WTC11 (cell line): ENCODE measurements at regions not wholly inside any gene's neighbourhood (a gene's known extent, or its start where the extent isn't known, plus 50 kb on each side); places are given as distances from the start of the nearest gene placed in this dataset.

Experiments used
- ATAC-seq: fragments of 200-7000 bp; cut with Tn5 transposase; 2 replicates; pipeline ENCODE4 v1.10.0; 2021; ENCODE audit warnings: mild to moderate bottlenecking, moderate library complexity
- CTCF ChIA-PET: fragments of 300-600 bp; sonication (Branson Sonifier 250); formaldehyde crosslinking; loops from one replicate; lab custom pipeline; 2021; ENCODE audit warnings: antibody characterized with exemption; lab: Charles Lee
- POLR2A ChIA-PET: fragments of 350-600 bp; sonication (Branson Sonifier 250); formaldehyde crosslinking; loops from one replicate; lab custom pipeline; 2021; ENCODE audit warnings: antibody characterized with exemption; lab: Charles Lee
- DNase-seq: peaks from one replicate; pipeline ENCODE4 v3.0.0; 2021; ENCODE audit warnings: low spot score
- H3K27ac Mint-ChIP-seq: 2 replicates; pipeline ENCODE4 v1.8.0; 2021; ENCODE audit warnings: mixed read lengths
- H3K27me3 Mint-ChIP-seq: 2 replicates; pipeline ENCODE4 v1.8.0; 2021; ENCODE audit warnings: low read depth, mild to moderate bottlenecking, moderate library complexity, mixed read lengths
- H3K36me3 Mint-ChIP-seq: 2 replicates; pipeline ENCODE4 v1.8.0; 2021; ENCODE audit warnings: mixed read lengths
- H3K4me1 Mint-ChIP-seq: 2 replicates; pipeline ENCODE4 v1.8.0; 2022; ENCODE audit warnings: mixed read lengths
- H3K4me3 Mint-ChIP-seq: 2 replicates; pipeline ENCODE4 v1.8.0; 2021; ENCODE audit warnings: mild to moderate bottlenecking, moderate library complexity, mixed read lengths
- H3K9me3 Mint-ChIP-seq: 2 replicates; pipeline ENCODE4 v1.8.0; 2021; ENCODE audit warnings: mixed read lengths
- AR ChIP-seq: fragments of 250-450 bp; sonication (Bioruptor Pico); IDR thresholded peaks from 2 replicates; pipeline ENCODE4 v1.9.0; 2021; ENCODE audit warnings: mild to moderate bottlenecking
- ATF3 ChIP-seq: sonication (generic); formaldehyde crosslinking; conservative IDR thresholded peaks from 2 replicates; pipeline ENCODE4 v1.8.1; 2022; ENCODE audit warnings: mild to moderate bottlenecking, missing genetic modification reagents
- CBFB ChIP-seq: sonication (generic); formaldehyde crosslinking; IDR thresholded peaks from 2 replicates; pipeline ENCODE4 v1.8.1; 2022; ENCODE audit warnings: mild to moderate bottlenecking, low read depth, missing genetic modification reagents
- FOXP4 ChIP-seq: sonication (generic); formaldehyde crosslinking; IDR thresholded peaks from 2 replicates; pipeline ENCODE4 v1.8.0; 2022; ENCODE audit warnings: mild to moderate bottlenecking, missing genetic modification reagents
- GTF2I ChIP-seq: fragments of 250-450 bp; sonication (Bioruptor Pico); conservative IDR thresholded peaks from 2 replicates; pipeline ENCODE4 v1.4.0; 2021; ENCODE audit warnings: mild to moderate bottlenecking
- IRF2 ChIP-seq: sonication (generic); formaldehyde crosslinking; IDR thresholded peaks from 2 replicates; pipeline ENCODE4 v1.8.0; 2022; ENCODE audit warnings: low read depth, missing genetic modification reagents, borderline replicate concordance
- KAT7 ChIP-seq: sonication (generic); formaldehyde crosslinking; IDR thresholded peaks from 2 replicates; pipeline ENCODE4 v1.8.1; 2023; ENCODE audit warnings: missing genetic modification reagents, mild to moderate bottlenecking, borderline replicate concordance
- MLX ChIP-seq: sonication (generic); formaldehyde crosslinking; IDR thresholded peaks from 2 replicates; pipeline ENCODE4 v1.8.1; 2023; ENCODE audit warnings: mild to moderate bottlenecking, missing genetic modification reagents, moderate library complexity
- NFATC4 ChIP-seq: fragments of 250-450 bp; sonication (Bioruptor Pico); IDR thresholded peaks from 2 replicates; pipeline ENCODE4 v1.9.0; 2021; ENCODE audit warnings: mild to moderate bottlenecking
- NFYB ChIP-seq: sonication (generic); formaldehyde crosslinking; conservative IDR thresholded peaks from 2 replicates; pipeline ENCODE4 v1.8.0; 2022; ENCODE audit warnings: low read depth, missing genetic modification reagents
- RELA ChIP-seq: sonication (generic); formaldehyde crosslinking; IDR thresholded peaks from 2 replicates; pipeline ENCODE4 v1.8.1; 2022; ENCODE audit warnings: missing genetic modification reagents, mild to moderate bottlenecking, borderline replicate concordance
- RORB ChIP-seq: fragments of 250-450 bp; sonication (Bioruptor Pico); IDR thresholded peaks from 2 replicates; pipeline ENCODE4 v1.9.0; 2021; ENCODE audit warnings: mild to moderate bottlenecking
- SMAD4 ChIP-seq: sonication (generic); formaldehyde crosslinking; IDR thresholded peaks from 2 replicates; pipeline ENCODE4 v1.8.0; 2022; ENCODE audit warnings: mild to moderate bottlenecking, missing genetic modification reagents
- ZBTB21 ChIP-seq: sonication (generic); formaldehyde crosslinking; IDR thresholded peaks from 2 replicates; pipeline ENCODE4 v1.8.1; 2023; ENCODE audit warnings: mild to moderate bottlenecking, missing genetic modification reagents, borderline replicate concordance
- ZMAT4 ChIP-seq: fragments of 250-450 bp; sonication (Bioruptor Pico); IDR thresholded peaks from 2 replicates; pipeline ENCODE4 v1.9.0; 2021; ENCODE audit warnings: mild to moderate bottlenecking
- ZNF281 ChIP-seq: sonication (generic); formaldehyde crosslinking; IDR thresholded peaks from 2 replicates; pipeline ENCODE4 v1.8.0; 2023; ENCODE audit warnings: mild to moderate bottlenecking, missing genetic modification reagents
- ZNF416 ChIP-seq: fragments of 250-450 bp; sonication (Bioruptor Pico); IDR thresholded peaks from 2 replicates; pipeline ENCODE4 v1.9.0; 2021; ENCODE audit warnings: mild to moderate bottlenecking, inconsistent platforms
- ZNF425 ChIP-seq: fragments of 250-450 bp; sonication (Bioruptor Pico); conservative IDR thresholded peaks from 2 replicates; pipeline ENCODE4 v1.9.0; 2021; ENCODE audit warnings: mild to moderate bottlenecking
- ZNF671 ChIP-seq: fragments of 250-450 bp; sonication (Bioruptor Pico); IDR thresholded peaks from 2 replicates; pipeline ENCODE4 v1.8.0; 2021; ENCODE audit warnings: mild to moderate bottlenecking

GRCh38 chr5:128750155-128750554 is 212.1 kb upstream of the FBN2 start (continued):
- TF ChIP-seq CBFB (CRISPR knock-in tag): no peak

GRCh38 chr5:128757196-128757959 is 207.9 kb upstream of the SLC27A6 start:
- Mint-ChIP-seq H3K27me3 (no peaks in the 10 kb centered on the region), H3K36me3 (no peaks in the 10 kb centered on the region), H3K9me3 (peaks cover 11% of the 10 kb centered on the region), H3K4me3 (no peak overlapping the region), H3K27ac (no peak overlapping the region), H3K4me1 (no peaks in the 10 kb centered on the region)
- TF ChIP-seq ZMAT4 (no peak), MLX (CRISPR knock-in tag) (no peak), ZNF425 (CRISPR knock-in tag) (no peak), RELA (CRISPR knock-in tag) (no peak), RORB (CRISPR knock-in tag) (no peak), ZNF671 (CRISPR knock-in tag) (no peak), GTF2I (CRISPR knock-in tag) (no peak), KAT7 (CRISPR knock-in tag) (no peak), ZNF281 (CRISPR knock-in tag) (no peak), AR (CRISPR knock-in tag) (no peak), NFATC4 (CRISPR knock-in tag) (no peak), FOXP4 (CRISPR knock-in tag) (no peak), NFYB (CRISPR knock-in tag) (no peak), SMAD4 (CRISPR knock-in tag) (no peak), IRF2 (CRISPR knock-in tag) (no peak), ATF3 (CRISPR knock-in tag) (no peak), ZNF416 (CRISPR knock-in tag) (no peak), ZBTB21 (CRISPR knock-in tag) (no peak)
- ChIA-PET CTCF (no interaction called here), POLR2A (no interaction called here)
- ATAC-seq (no peak), DNase-seq (no peak)
